ENCODE measurements at regions not wholly inside any gene's neighbourhood (a gene's known extent, or its start where the extent isn't known, plus 50 kb on each side); places are given as distances from the start of the nearest gene placed in this dataset.

DNA sequence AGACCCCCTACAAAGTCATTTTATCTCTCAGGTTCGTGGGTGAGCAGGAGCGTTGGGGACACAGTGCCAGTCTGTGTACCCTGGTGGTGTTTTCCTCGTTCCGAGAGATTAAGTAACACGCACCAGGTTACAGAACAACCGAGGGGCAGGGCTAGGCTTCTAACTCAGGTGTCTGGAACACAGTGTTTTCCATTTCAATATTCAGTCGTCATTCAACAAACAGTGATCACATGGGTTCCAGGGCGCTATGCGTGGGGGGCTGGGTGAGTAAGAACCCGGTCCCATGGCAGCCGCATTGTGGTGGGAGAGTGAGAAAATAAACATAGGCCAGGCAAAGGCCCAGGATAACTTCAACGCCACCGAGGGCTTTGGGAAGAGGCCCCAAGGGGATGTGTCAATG, 55.9 kb upstream of the RNU6ATAC start:
- H3K9me1 ChIP-seq (replicated peaks; ENCODE audit: control insufficient read depth, extremely low read depth, insufficient read depth, low read length) = no peaks in the 10 kb centered on the region
- DNase-seq (ENCODE audit: low read depth, low spot score) (no peak), FAIRE-seq (no peak)
- POLR2A ChIA-PET = no interaction called here
- no peaks in the 10 kb centered on the region for H3K27me3 ChIP-seq (ENCODE audit: control insufficient read depth in 2 of 2, insufficient read depth in 2 of 2, low read length in 2 of 2)
- H3K9me3 ChIP-seq (replicated peaks; ENCODE audit: control insufficient read depth, insufficient read depth, low read length) = no peaks in the 10 kb centered on the region
- intact Hi-C loops (cut with micrococcal nuclease) (no loop called here), dilution Hi-C loops (cut with MboI; ENCODE audit: extremely low pct_ligation_motif_present, low sequenced_read_pairs) (no loop called here)
- no peak overlapping the region for H3K9ac ChIP-seq (replicated peaks; ENCODE audit: extremely low read depth, insufficient read depth, low read length)
- no TSS peak for BruUV-seq (replicated peaks)
- CTCF ChIA-PET = no interaction called here
- no peak overlapping the region for H3K4me2 ChIP-seq (ENCODE audit: insufficient read depth, low read length)
- H2AFZ ChIP-seq (ENCODE audit: low read depth, low read length) = no peak overlapping the region
- H3K27ac ChIP-seq (ENCODE audit: insufficient read depth, low read depth, low read length) = no peak overlapping the region
- no peaks in the 10 kb centered on the region for H3K4me1 ChIP-seq (ENCODE audit: control insufficient read depth, extremely low read depth, insufficient read depth, low read length)
- no peaks in the 10 kb centered on the region for H3K79me2 ChIP-seq (ENCODE audit: control insufficient read depth, insufficient read depth, low read length)
- H3K36me3 ChIP-seq (ENCODE audit: control insufficient read depth in 2 of 2, extremely low read depth in 1 of 2, insufficient read depth in 2 of 2, low read length in 2 of 2) = no peaks in the 10 kb centered on the region
- no peak overlapping the region for H3K4me3 ChIP-seq (replicated peaks in 1 of 3; ENCODE audit: insufficient read depth in 1 of 3, low read depth in 1 of 3, low read length in 3 of 3)
- TF ChIP-seq POLR2AphosphoS5 (IDR thresholded peaks at IDR 0.05; ENCODE audit: insufficient read depth, low read depth, low read length) = no peak
- TF ChIP-seq, protein P1, sequence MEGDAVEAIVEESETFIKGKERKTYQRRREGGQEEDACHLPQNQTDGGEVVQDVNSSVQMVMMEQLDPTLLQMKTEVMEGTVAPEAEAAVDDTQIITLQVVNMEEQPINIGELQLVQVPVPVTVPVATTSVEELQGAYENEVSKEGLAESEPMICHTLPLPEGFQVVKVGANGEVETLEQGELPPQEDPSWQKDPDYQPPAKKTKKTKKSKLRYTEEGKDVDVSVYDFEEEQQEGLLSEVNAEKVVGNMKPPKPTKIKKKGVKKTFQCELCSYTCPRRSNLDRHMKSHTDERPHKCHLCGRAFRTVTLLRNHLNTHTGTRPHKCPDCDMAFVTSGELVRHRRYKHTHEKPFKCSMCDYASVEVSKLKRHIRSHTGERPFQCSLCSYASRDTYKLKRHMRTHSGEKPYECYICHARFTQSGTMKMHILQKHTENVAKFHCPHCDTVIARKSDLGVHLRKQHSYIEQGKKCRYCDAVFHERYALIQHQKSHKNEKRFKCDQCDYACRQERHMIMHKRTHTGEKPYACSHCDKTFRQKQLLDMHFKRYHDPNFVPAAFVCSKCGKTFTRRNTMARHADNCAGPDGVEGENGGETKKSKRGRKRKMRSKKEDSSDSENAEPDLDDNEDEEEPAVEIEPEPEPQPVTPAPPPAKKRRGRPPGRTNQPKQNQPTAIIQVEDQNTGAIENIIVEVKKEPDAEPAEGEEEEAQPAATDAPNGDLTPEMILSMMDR (IDR thresholded peaks at IDR 0.05; ENCODE audit: extremely low read depth in 1 of 2, insufficient read depth in 1 of 2, low read depth in 1 of 2, low read length in 2 of 2) = no peak
- TF ChIP-seq POLR2A (IDR thresholded peaks at IDR 0.05; ENCODE audit: low read depth, low read length) = no peak
- no peaks in the 10 kb centered on the region for H4K20me1 ChIP-seq (replicated peaks; ENCODE audit: control insufficient read depth, extremely low read depth, insufficient read depth, low read length)

DNA sequence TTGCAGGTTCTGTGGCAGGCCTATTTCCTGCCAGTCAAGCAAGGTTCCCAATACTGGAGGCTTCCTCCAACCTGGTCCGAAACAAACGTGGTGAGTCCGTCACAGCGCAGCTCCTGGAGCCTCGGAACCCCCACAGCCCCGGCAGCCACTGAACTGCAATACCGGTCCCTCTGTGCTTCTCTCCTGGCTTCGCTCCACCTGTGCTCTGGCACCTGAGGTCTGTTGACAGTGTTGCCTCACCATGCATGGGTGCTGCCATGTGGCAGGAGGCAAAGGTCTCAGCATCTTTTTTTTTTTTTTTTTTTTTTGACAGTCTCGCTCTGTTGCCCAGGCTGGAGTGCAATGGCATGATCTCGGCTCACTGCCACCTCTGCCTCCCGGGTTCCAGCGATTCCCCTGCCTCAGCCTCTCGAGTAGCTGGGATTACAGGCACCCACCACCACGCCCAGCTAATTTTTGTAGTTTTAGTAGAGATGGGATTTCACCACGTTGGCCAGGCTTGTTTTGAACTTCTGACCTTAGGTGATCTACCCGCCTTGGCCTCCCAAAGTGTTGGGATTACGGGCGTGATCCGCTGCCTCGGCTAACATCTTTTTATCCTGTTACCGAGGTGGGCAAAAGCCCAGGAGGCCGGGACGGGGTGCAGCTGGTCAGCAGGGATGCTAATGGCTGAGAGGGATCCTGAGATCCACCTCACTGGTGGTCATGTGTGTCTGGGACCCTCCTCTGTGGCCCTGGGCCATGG, 57.1 kb upstream of the RNU6ATAC start:
- Histone ChIP-seq H3K79me2 (ENCODE audit: control insufficient read depth, insufficient read depth, low read length) (no peaks in the 10 kb centered on the region), H3K9me1 (replicated peaks; ENCODE audit: control insufficient read depth, extremely low read depth, insufficient read depth, low read length) (no peaks in the 10 kb centered on the region), H3K4me3 (replicated peaks in 1 of 3; ENCODE audit: insufficient read depth in 1 of 3, low read depth in 1 of 3, low read length in 3 of 3) (no peak overlapping the region), H2AFZ (ENCODE audit: low read depth, low read length) (no peak overlapping the region), H3K27me3 (ENCODE audit: control insufficient read depth in 2 of 2, insufficient read depth in 2 of 2, low read length in 2 of 2) (peaks cover 0 to 3% of the 10 kb centered on the region in 2 experiments), H3K36me3 (ENCODE audit: control insufficient read depth in 2 of 2, extremely low read depth in 1 of 2, insufficient read depth in 2 of 2, low read length in 2 of 2) (no peaks in the 10 kb centered on the region), H3K9me3 (replicated peaks; ENCODE audit: control insufficient read depth, insufficient read depth, low read length) (no peaks in the 10 kb centered on the region), H3K4me2 (ENCODE audit: insufficient read depth, low read length) (no peak overlapping the region), H3K27ac (ENCODE audit: insufficient read depth, low read depth, low read length) (no peak overlapping the region), H4K20me1 (replicated peaks; ENCODE audit: control insufficient read depth, extremely low read depth, insufficient read depth, low read length) (no peaks in the 10 kb centered on the region), H3K4me1 (ENCODE audit: control insufficient read depth, extremely low read depth, insufficient read depth, low read length) (no peaks in the 10 kb centered on the region), H3K9ac (replicated peaks; ENCODE audit: extremely low read depth, insufficient read depth, low read length) (no peak overlapping the region)
- no TSS peak for BruUV-seq (replicated peaks)
- FAIRE-seq (no peak), DNase-seq (ENCODE audit: low read depth, low spot score) (no peak)
- CTCF ChIA-PET = no interaction called here
- TF ChIP-seq MYC (IDR thresholded peaks at IDR 0.05; ENCODE audit: low read depth, low read length) = no peak
- TF ChIP-seq, protein P2, sequence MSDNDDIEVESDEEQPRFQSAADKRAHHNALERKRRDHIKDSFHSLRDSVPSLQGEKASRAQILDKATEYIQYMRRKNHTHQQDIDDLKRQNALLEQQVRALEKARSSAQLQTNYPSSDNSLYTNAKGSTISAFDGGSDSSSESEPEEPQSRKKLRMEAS (IDR thresholded peaks at IDR 0.05; ENCODE audit: insufficient read depth, insufficient read length) = no peak
- no peak for TF ChIP-seq FOS (IDR thresholded peaks at IDR 0.05; ENCODE audit: borderline replicate concordance, insufficient read depth, low read length)
- TF ChIP-seq JUN (IDR thresholded peaks at IDR 0.05; ENCODE audit: borderline replicate concordance, insufficient read depth, insufficient read length, low read depth) = no peak
- no peak for TF ChIP-seq POLR2A (IDR thresholded peaks at IDR 0.05; ENCODE audit: low read depth, low read length)
- no peak for TF ChIP-seq EZH2 (IDR thresholded peaks at IDR 0.05; ENCODE audit: borderline replicate concordance, low read depth, low read length, severe bottlenecking)
- TF ChIP-seq, protein P1 (IDR thresholded peaks at IDR 0.05; ENCODE audit: extremely low read depth in 1 of 2, insufficient read depth in 1 of 2, low read depth in 1 of 2, low read length in 2 of 2) = no peak
- TF ChIP-seq GATA2 (IDR thresholded peaks at IDR 0.05; ENCODE audit: insufficient read depth, insufficient read length, low read depth, low read length) = no peak
- TF ChIP-seq POLR2AphosphoS5 (IDR thresholded peaks at IDR 0.05; ENCODE audit: insufficient read depth, low read depth, low read length) = no peak
- POLR2A ChIA-PET = no interaction called here
- dilution Hi-C loops (cut with MboI; ENCODE audit: extremely low pct_ligation_motif_present, low sequenced_read_pairs) = no loop called here
- intact Hi-C loops (cut with micrococcal nuclease) = no loop called here

Data from endothelial cell of umbilical vein (primary cell).